Astrocyte (in vitro differentiated cells and primary cell): ENCODE measurements at regions not wholly inside any gene's neighbourhood (a gene's known extent, or its start where the extent isn't known, plus 50 kb on each side); places are given as distances from the start of the nearest gene placed in this dataset.

Experiments used
- EZH2 ChIP-seq: IDR thresholded peaks from 2 replicates; pipeline ENCODE4 v1.6.1; 2012; ENCODE audit warnings: mild to moderate bottlenecking, low read length, inconsistent platforms; ENCODE audit not compliant: insufficient read depth
- TF ChIP-seq, protein P1 (sequence below): IDR thresholded peaks from 2 replicates; pipeline ENCODE4 v1.5.1; 2011; ENCODE audit warnings: low read depth, mild to moderate bottlenecking, inconsistent platforms, low read length, moderate library complexity; ENCODE audit not compliant: insufficient read depth

DNA sequence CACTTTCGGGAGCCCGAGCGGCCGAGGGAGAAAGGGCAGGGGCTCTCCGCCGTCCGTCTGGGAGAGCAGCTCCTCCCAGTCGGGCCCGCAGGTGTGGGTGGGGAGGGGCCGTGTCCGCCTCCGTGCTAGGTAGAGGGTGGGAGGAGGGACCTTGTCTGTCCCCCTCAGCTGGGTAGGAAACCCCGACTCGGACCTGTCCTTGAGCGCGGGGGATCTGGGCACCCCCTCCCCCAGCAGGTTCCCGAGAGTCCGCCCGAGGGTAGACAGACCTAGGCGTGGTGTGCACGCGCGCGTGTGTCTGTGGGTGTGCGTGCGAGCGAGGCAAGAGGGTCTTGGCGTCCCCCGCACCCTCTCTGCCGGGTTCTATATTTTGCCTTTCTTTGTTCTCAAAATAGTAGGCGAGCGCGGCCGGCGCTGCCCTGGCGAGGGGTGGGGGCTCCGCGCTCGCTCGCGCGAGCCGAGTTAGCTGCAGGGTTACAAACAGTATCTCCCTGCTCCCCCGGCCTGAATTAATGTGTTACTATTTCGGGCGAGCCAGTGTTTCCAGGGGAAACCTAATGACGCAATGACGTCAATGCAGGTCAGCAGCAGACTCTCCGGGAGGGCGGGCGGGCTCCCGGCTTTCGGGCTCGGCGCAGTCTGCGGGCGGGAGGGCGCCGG, 73.9 kb upstream of the LEP start:
- TF ChIP-seq, protein P1, sequence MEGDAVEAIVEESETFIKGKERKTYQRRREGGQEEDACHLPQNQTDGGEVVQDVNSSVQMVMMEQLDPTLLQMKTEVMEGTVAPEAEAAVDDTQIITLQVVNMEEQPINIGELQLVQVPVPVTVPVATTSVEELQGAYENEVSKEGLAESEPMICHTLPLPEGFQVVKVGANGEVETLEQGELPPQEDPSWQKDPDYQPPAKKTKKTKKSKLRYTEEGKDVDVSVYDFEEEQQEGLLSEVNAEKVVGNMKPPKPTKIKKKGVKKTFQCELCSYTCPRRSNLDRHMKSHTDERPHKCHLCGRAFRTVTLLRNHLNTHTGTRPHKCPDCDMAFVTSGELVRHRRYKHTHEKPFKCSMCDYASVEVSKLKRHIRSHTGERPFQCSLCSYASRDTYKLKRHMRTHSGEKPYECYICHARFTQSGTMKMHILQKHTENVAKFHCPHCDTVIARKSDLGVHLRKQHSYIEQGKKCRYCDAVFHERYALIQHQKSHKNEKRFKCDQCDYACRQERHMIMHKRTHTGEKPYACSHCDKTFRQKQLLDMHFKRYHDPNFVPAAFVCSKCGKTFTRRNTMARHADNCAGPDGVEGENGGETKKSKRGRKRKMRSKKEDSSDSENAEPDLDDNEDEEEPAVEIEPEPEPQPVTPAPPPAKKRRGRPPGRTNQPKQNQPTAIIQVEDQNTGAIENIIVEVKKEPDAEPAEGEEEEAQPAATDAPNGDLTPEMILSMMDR: no peak
- TF ChIP-seq EZH2: peak; percentile 74
